Uterus (tissue), 2 donors: ENCODE measurements at regions not wholly inside any gene's neighbourhood (a gene's known extent, or its start where the extent isn't known, plus 50 kb on each side); places are given as distances from the start of the nearest gene placed in this dataset.

Source experiments
- CTCF ChIP-seq, 4 experiments: fragments of 200-600 bp in 2 of 4; fragments of 450-650 bp in 2 of 4; sonication (generic) in 2 of 4; IDR thresholded peaks; one replicate each; pipeline ENCODE4 v1.5.1; 2016 to 2019; ENCODE audit warnings: antibody characterized with exemption in 4 of 4, mild to moderate bottlenecking in 2 of 4, moderate library complexity in 1 of 4
- POLR2A ChIP-seq, 2 donors: fragments of 450-650 bp; IDR thresholded peaks; one replicate each; pipeline ENCODE4 v1.6.1; 2016; ENCODE audit warnings: antibody characterized with exemption in 2 of 2, mild to moderate bottlenecking in 1 of 2, moderate library complexity in 1 of 2

DNA sequence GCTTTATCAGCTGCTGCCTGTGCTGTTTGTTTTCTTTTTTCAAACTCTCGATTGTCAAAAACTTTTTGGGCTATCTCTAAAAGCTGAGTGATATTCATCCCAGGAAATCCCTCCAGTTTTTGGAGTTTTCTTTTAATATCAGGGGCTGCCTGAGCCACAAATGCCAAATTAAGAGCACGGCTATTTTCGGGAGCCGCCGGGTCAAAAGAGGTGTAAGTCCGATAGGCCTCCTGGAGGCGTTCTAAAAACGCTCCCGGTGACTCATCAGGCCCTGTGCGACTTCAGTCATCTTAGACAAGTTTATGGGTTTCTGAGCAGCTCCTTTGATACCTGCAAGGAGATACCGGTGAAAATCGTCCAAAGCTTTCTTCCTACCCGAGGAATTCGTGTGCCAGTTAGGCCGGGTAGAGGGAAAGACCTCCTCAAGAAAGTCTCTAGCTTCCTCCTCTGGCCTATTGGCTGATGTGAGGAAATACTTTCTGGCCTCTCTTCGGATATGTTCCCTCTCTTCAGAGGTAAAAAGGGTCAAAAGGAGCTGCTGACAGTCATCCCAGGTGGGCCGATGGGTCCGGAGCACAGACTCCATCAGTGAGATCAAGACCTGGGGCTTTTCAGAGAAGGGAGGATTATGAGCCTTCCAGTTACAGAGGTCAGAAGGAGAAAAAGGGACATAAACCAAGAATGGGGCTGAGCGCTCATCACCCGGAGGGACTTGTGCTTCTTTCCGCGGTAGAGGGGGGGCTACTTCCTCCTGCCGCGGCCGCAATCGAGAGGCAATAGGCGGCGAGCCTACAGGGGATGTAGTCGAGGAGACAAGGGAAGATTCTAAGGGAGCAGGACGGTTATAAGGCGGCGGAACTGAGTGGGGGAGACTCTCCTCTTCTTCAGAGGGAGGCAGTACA is 151.1 kb downstream of the TRIM27 start:
- TF ChIP-seq CTCF (IDR thresholded peaks at IDR 0.05) (no peak), POLR2A (IDR thresholded peaks at IDR 0.05) (no peak)
